ENCODE measurements at regions not wholly inside any gene's neighbourhood (a gene's known extent, or its start where the extent isn't known, plus 50 kb on each side); places are given as distances from the start of the nearest gene placed in this dataset.

GRCh38 chr15:94927003-94927402, 695.6 kb downstream of the MCTP2 start:
- H3K4me3 ChIP-seq (ENCODE audit: low read depth, low read length): no peak overlapping the region

GRCh38 chr15:94929282-94929681, 697.9 kb downstream of the MCTP2 start:
- TF ChIP-seq CTCF (IDR thresholded peaks at IDR 0.05; ENCODE audit: low read depth, low read length): no peak
- H3K4me3 ChIP-seq (ENCODE audit: low read depth, low read length): no peak overlapping the region

More at GRCh38 chr15:94927003-94927402, 695.6 kb downstream of the MCTP2 start:
- TF ChIP-seq CTCF (IDR thresholded peaks at IDR 0.05; ENCODE audit: low read depth, low read length): no peak

- H3K4me3 ChIP-seq (ENCODE audit: low read depth, low read length): no peak overlapping the region
- TF ChIP-seq CTCF (IDR thresholded peaks at IDR 0.05; ENCODE audit: low read depth, low read length): no peak
Observed at GRCh38 chr15:94930441-94930840, 699.1 kb downstream of the MCTP2 start.

- TF ChIP-seq CTCF (IDR thresholded peaks at IDR 0.05; ENCODE audit: low read depth, low read length): no peak
- H3K4me3 ChIP-seq (ENCODE audit: low read depth, low read length): no peak overlapping the region
Observed at GRCh38 chr15:94930960-94931359, 699.6 kb downstream of the MCTP2 start.

GRCh38 chr15:94934440-94934839, 703.1 kb downstream of the MCTP2 start:
- H3K4me3 ChIP-seq (ENCODE audit: low read depth, low read length): no peak overlapping the region
- TF ChIP-seq CTCF (IDR thresholded peaks at IDR 0.05; ENCODE audit: low read depth, low read length): no peak

GRCh38 chr15:94937242-94937641, 705.9 kb downstream of the MCTP2 start:
- TF ChIP-seq CTCF (IDR thresholded peaks at IDR 0.05; ENCODE audit: low read depth, low read length): no peak
- no peak overlapping the region for H3K4me3 ChIP-seq (ENCODE audit: low read depth, low read length)

GRCh38 chr15:94943888-94944287, 712.5 kb downstream of the MCTP2 start:
- no peak for TF ChIP-seq CTCF (IDR thresholded peaks at IDR 0.05; ENCODE audit: low read depth, low read length)
- no peak overlapping the region for H3K4me3 ChIP-seq (ENCODE audit: low read depth, low read length)
